Activated naive CD4-positive, alpha-beta T cell treated with anti-CD3 and anti-CD28 coated beads, Interleukin-2, amount 50 U/mL, for 24 hours (primary cell): ENCODE measurements at regions not wholly inside any gene's neighbourhood (a gene's known extent, or its start where the extent isn't known, plus 50 kb on each side); places are given as distances from the start of the nearest gene placed in this dataset.

Experiments used
- H3K27ac Mint-ChIP-seq: one replicate; pipeline ENCODE4 v1.8.0; 2021; ENCODE audit warnings: mild to moderate bottlenecking, mixed read lengths
- H3K27me3 Mint-ChIP-seq: one replicate; pipeline ENCODE4 v1.8.0; 2021; ENCODE audit warnings: mixed read lengths
- H3K36me3 Mint-ChIP-seq: one replicate; pipeline ENCODE4 v1.8.0; 2021; ENCODE audit warnings: mixed read lengths
- H3K4me1 Mint-ChIP-seq: one replicate; pipeline ENCODE4 v1.8.0; 2021; ENCODE audit warnings: mixed read lengths
- H3K4me3 Mint-ChIP-seq: one replicate; pipeline ENCODE4 v1.8.0; 2021; ENCODE audit warnings: mild to moderate bottlenecking, mixed read lengths
- H3K9me3 Mint-ChIP-seq: one replicate; pipeline ENCODE4 v1.8.0; 2021; ENCODE audit warnings: mixed read lengths

GRCh38 chr1:24986372-24986965, 56.4 kb upstream of the RUNX3 start:
- Mint-ChIP-seq H3K4me3 (no peak overlapping the region), H3K27ac (peak overlapping the region; percentile 59), H3K36me3 (peaks cover 6% of the 10 kb centered on the region), H3K4me1 (peaks cover 98% of the 10 kb centered on the region), H3K9me3 (peaks cover 4% of the 10 kb centered on the region), H3K27me3 (no peaks in the 10 kb centered on the region)

DNA sequence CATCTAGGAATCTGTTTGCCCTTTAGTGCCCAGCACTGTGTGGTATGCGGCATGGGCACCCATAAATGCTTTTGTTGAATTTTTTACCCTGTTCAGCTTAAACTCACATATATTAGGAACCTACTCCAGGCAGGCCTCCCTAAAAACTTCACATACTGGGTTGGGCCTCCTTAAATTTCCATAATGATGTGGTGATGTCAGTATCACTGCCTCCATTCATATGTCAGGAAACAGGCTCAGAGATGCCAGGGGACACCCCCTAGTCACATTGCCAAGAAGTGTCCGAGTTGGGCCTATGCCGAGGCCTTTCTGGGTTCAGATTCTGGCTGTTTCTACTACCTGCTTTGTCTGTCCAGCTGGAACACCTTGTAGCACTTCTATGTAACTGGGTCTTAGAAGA, 55.7 kb upstream of the RUNX3 start:
- peak overlapping the region; percentile 54 for H3K4me3 Mint-ChIP-seq
- no peaks in the 10 kb centered on the region for H3K27me3 Mint-ChIP-seq
- peaks cover 98% of the 10 kb centered on the region for H3K4me1 Mint-ChIP-seq
- H3K9me3 Mint-ChIP-seq: peaks cover 4% of the 10 kb centered on the region
- peak overlapping the region; percentile 46 for H3K27ac Mint-ChIP-seq
- H3K36me3 Mint-ChIP-seq: peaks cover 3% of the 10 kb centered on the region

GRCh38 chr1:24984800-24985522, 54.9 kb upstream of the RUNX3 start:
- H3K9me3 Mint-ChIP-seq: peaks cover 4% of the 10 kb centered on the region
- H3K27ac Mint-ChIP-seq: no peak overlapping the region
- peak overlapping the region; percentile 54 for H3K4me3 Mint-ChIP-seq
- peaks cover 98% of the 10 kb centered on the region for H3K4me1 Mint-ChIP-seq
- no peaks in the 10 kb centered on the region for H3K27me3 Mint-ChIP-seq
- H3K36me3 Mint-ChIP-seq: peaks cover 3% of the 10 kb centered on the region

GRCh38 chr1:24984300-24984699, 54.2 kb upstream of the RUNX3 start:
- H3K4me1 Mint-ChIP-seq: peaks cover 99% of the 10 kb centered on the region
- H3K4me3 Mint-ChIP-seq: no peak overlapping the region

GRCh38 chr1:24983006-24983680, 53.1 kb upstream of the RUNX3 start:
- Mint-ChIP-seq H3K4me1 (peaks cover 99% of the 10 kb centered on the region), H3K27ac (peak overlapping the region; percentile 76), H3K36me3 (peaks cover 3% of the 10 kb centered on the region), H3K9me3 (peaks cover 3% of the 10 kb centered on the region), H3K27me3 (no peaks in the 10 kb centered on the region), H3K4me3 (peak overlapping the region; percentile 26)

More at GRCh38 chr1:24984300-24984699, 54.2 kb upstream of the RUNX3 start:
- Mint-ChIP-seq H3K27ac (peak overlapping the region; percentile 68), H3K36me3 (peaks cover 3% of the 10 kb centered on the region), H3K27me3 (no peaks in the 10 kb centered on the region), H3K9me3 (peaks cover 4% of the 10 kb centered on the region)

- H3K36me3 Mint-ChIP-seq: peaks cover 4% of the 10 kb centered on the region
- H3K27me3 Mint-ChIP-seq: no peaks in the 10 kb centered on the region
- H3K4me3 Mint-ChIP-seq: peak overlapping the region; percentile 12
- peak overlapping the region; percentile 89 for H3K27ac Mint-ChIP-seq
- H3K9me3 Mint-ChIP-seq: peaks cover 4% of the 10 kb centered on the region
- H3K4me1 Mint-ChIP-seq: peaks cover 93% of the 10 kb centered on the region
Observed at GRCh38 chr1:24981631-24982005, 51.5 kb upstream of the RUNX3 start.

DNA sequence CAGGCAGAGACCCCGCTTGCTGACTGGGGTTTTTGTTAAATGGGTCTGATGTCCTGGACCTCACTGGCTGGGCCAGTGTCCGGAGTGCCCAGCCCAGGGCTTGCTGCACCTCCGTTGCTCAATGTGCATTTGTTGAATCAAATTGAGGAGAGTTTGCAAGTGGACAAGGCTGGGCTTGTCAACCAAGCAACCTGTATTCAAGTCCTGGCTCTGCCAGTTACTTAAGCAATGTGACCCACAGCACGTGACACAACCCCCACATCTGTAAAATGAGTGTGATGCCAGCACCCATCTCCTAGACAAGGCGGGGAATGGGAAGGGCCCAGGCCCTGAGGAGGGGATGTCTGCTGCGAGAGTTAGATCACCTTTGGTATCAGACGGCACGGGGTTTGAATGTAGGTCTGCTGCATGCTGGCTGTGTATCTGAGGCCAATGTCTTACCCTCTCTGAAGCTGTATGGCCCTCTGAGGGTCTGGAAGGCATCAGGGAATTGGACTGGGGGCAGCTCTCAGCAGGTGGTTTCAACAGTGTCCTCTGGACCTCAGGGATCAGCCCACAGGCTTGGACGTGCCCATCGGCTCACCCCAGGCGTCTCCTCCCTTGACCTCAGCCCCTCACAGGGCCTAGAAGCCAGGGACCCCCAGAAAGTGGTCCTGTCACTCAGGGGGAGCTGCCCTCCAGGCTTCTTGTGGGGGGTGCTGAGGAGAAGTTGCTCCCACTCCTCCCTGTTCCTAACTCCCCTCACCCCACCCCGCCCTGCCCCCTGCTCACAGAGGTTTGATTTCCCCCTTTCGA, 51.0 kb upstream of the RUNX3 start:
- peak overlapping the region; percentile 15 for H3K4me3 Mint-ChIP-seq
- no peaks in the 10 kb centered on the region for H3K27me3 Mint-ChIP-seq
- H3K4me1 Mint-ChIP-seq: peaks cover 93% of the 10 kb centered on the region
- peaks cover 9% of the 10 kb centered on the region for H3K9me3 Mint-ChIP-seq
- peak overlapping the region; percentile 62 for H3K27ac Mint-ChIP-seq
- peaks cover 6% of the 10 kb centered on the region for H3K36me3 Mint-ChIP-seq
